PC-3 (cell line): ENCODE measurements at regions not wholly inside any gene's neighbourhood (a gene's known extent, or its start where the extent isn't known, plus 50 kb on each side); places are given as distances from the start of the nearest gene placed in this dataset.

Experiments
- CTCF ChIP-seq: fragments of 300-600 bp; sonication (generic); conservative IDR thresholded peaks from 2 replicates; pipeline ENCODE4 v1.5.1; 2017; ENCODE audit warnings: antibody characterized with exemption, low read depth, mild to moderate bottlenecking, low read length
- EZH2 ChIP-seq: fragments of 300-600 bp; sonication (generic); IDR thresholded peaks from one replicate; pipeline ENCODE4 v1.6.1; 2017; ENCODE audit warnings: antibody characterized with exemption, mild to moderate bottlenecking, low read length; ENCODE audit not compliant: unreplicated experiment

GRCh38 chr2:60331115-60331809, 222.2 kb downstream of the BCL11A start:
- TF ChIP-seq CTCF (no peak), EZH2 (no peak)
